Mesenchymal stem cell (in vitro differentiated cells and primary cell): ENCODE measurements at regions not wholly inside any gene's neighbourhood (a gene's known extent, or its start where the extent isn't known, plus 50 kb on each side); places are given as distances from the start of the nearest gene placed in this dataset.

Experiments used
- DNase-seq: peaks from one replicate; pipeline ENCODE4 v3.0.0-alpha.2; 2013
- H2AFZ ChIP-seq: one replicate; pipeline ENCODE4 v1.6.1; 2013; ENCODE audit warnings: low read depth, mild to moderate bottlenecking, control low read depth, inconsistent platforms, low read length, moderate library complexity
- H2AK5ac ChIP-seq: 2 replicates; pipeline ENCODE4 v1.6.1; 2013; ENCODE audit warnings: low read length, moderate library complexity, mild to moderate bottlenecking, inconsistent platforms; ENCODE audit not compliant: severe bottlenecking
- H2BK120ac ChIP-seq: one replicate; pipeline ENCODE4 v1.6.1; 2013; ENCODE audit warnings: low read depth, mild to moderate bottlenecking, inconsistent platforms, low read length, moderate library complexity
- H2BK12ac ChIP-seq, 2 experiments: one replicate each; pipeline ENCODE4 v1.6.1; 2013; ENCODE audit warnings: inconsistent platforms in 2 of 2, low read length in 2 of 2, mild to moderate bottlenecking in 2 of 2, moderate library complexity in 2 of 2, control low read depth in 1 of 2
- H2BK15ac ChIP-seq: one replicate; pipeline ENCODE4 v1.6.1; 2013; ENCODE audit warnings: mild to moderate bottlenecking, low read depth, inconsistent platforms; ENCODE audit not compliant: poor library complexity, severe bottlenecking
- H2BK5ac ChIP-seq: 2 replicates; pipeline ENCODE4 v1.6.1; 2013; ENCODE audit warnings: low read depth, mild to moderate bottlenecking, low read length, control low read depth, inconsistent platforms; ENCODE audit not compliant: poor library complexity, severe bottlenecking
- H3K14ac ChIP-seq, 2 experiments: one replicate each; pipeline ENCODE4 v1.6.1; 2013; ENCODE audit warnings: inconsistent platforms in 2 of 2, low read length in 2 of 2, control low read depth in 1 of 2, mild to moderate bottlenecking in 1 of 2, moderate library complexity in 1 of 2
- H3K18ac ChIP-seq, 2 experiments: one replicate each; pipeline ENCODE4 v1.6.1; 2013; ENCODE audit warnings: inconsistent platforms in 2 of 2, low read length in 2 of 2, control low read depth in 1 of 2, low read depth in 1 of 2, mild to moderate bottlenecking in 1 of 2
- H3K23ac ChIP-seq, 2 experiments: one replicate each; pipeline ENCODE4 v1.6.1; 2013; ENCODE audit warnings: inconsistent platforms in 2 of 2, low read length in 2 of 2, mild to moderate bottlenecking in 2 of 2, moderate library complexity in 2 of 2, control low read depth in 1 of 2
- H3K27ac ChIP-seq: 2 replicates; pipeline ENCODE4 v1.5.1; 2013; ENCODE audit warnings: mild to moderate bottlenecking, moderate library complexity, low read length, control low read depth, inconsistent platforms; ENCODE audit not compliant: poor library complexity, severe bottlenecking
- H3K27me3 ChIP-seq, 2 experiments: 2 replicates each; pipeline versions ENCODE4 v1.6.1 to v1.7.0; 2013; ENCODE audit warnings: low read length in 2 of 2, mild to moderate bottlenecking in 2 of 2, moderate library complexity in 2 of 2, control low read depth in 1 of 2, inconsistent platforms in 1 of 2; ENCODE audit not compliant: control insufficient read depth in 1 of 2, insufficient read depth in 1 of 2
- H3K36me3 ChIP-seq, 2 experiments: 2 replicates each; pipeline versions ENCODE4 v1.6.1 to v1.7.0; 2013; ENCODE audit warnings: low read length in 2 of 2, control low read depth in 1 of 2, inconsistent platforms in 1 of 2, low read depth in 1 of 2, mild to moderate bottlenecking in 1 of 2; ENCODE audit not compliant: insufficient read depth in 2 of 2, control insufficient read depth in 1 of 2
- H3K4ac ChIP-seq, 2 experiments: one replicate each; pipeline ENCODE4 v1.6.1; 2013; ENCODE audit warnings: inconsistent platforms in 2 of 2, low read length in 2 of 2, mild to moderate bottlenecking in 2 of 2, moderate library complexity in 2 of 2, control low read depth in 1 of 2, low read depth in 1 of 2
- H3K4me1 ChIP-seq: 2 replicates; pipeline ENCODE4 v1.6.1; 2013; ENCODE audit warnings: low read depth, low read length, control low read depth; ENCODE audit not compliant: control insufficient read depth, insufficient read depth
- H3K4me2 ChIP-seq: 2 replicates; pipeline ENCODE4 v1.6.1; 2013; ENCODE audit warnings: low read length, mild to moderate bottlenecking, inconsistent platforms; ENCODE audit not compliant: poor library complexity, severe bottlenecking
- H3K4me3 ChIP-seq, 2 experiments: 2 replicates each; pipeline versions ENCODE4 v1.5.1 to v1.7.0; 2013; ENCODE audit warnings: low read length in 2 of 2, mild to moderate bottlenecking in 2 of 2, control low read depth in 1 of 2, low read depth in 1 of 2; ENCODE audit not compliant: insufficient read depth in 1 of 2
- H3K79me1 ChIP-seq: replicated peaks from 2 replicates; pipeline ENCODE4 v1.6.1; 2013; ENCODE audit warnings: mild to moderate bottlenecking, control low read depth, low read length, inconsistent platforms; ENCODE audit not compliant: poor library complexity, severe bottlenecking
- H3K9ac ChIP-seq: 2 replicates; pipeline ENCODE4 v1.7.0; 2013; ENCODE audit warnings: mild to moderate bottlenecking, low read length, moderate library complexity
- H3K9me3 ChIP-seq: 2 replicates; pipeline ENCODE4 v1.7.0; 2013; ENCODE audit warnings: mild to moderate bottlenecking, low read length; ENCODE audit not compliant: control insufficient read depth
- H4K8ac ChIP-seq: one replicate; pipeline ENCODE4 v1.6.1; 2013; ENCODE audit warnings: inconsistent platforms, mild to moderate bottlenecking, low read length, moderate library complexity
- H4K91ac ChIP-seq: one replicate; pipeline ENCODE4 v1.6.1; 2013; ENCODE audit warnings: mild to moderate bottlenecking, low read length, inconsistent platforms
- WGBS: methylation state at CpG from one replicate; pipeline ENCODE4 v1.1.7; 2013; ENCODE audit warnings: mixed read lengths; 5-methylcytosine and 5-hydroxymethylcytosine counted together

GRCh38 chr22:22401381-22401780 is 107.2 kb downstream of the ZNF280B start:
- H2BK15ac ChIP-seq = no peak overlapping the region
- no peak overlapping the region for H3K14ac ChIP-seq
- peaks cover 2% of the 10 kb centered on the region for H3K4me1 ChIP-seq
- no peak for DNase-seq
- H2AK5ac ChIP-seq = no peak overlapping the region
- no peak overlapping the region for H4K8ac ChIP-seq
- H2BK120ac ChIP-seq = no peak overlapping the region
- H3K9ac ChIP-seq = no peak overlapping the region
- no peak overlapping the region for H2BK12ac ChIP-seq
- no peak overlapping the region for H3K4me3 ChIP-seq
- H3K9me3 ChIP-seq = no peaks in the 10 kb centered on the region
- WGBS = no CpG with 5 or more reads among the region's 1 CpG
- no peak overlapping the region for H2AFZ ChIP-seq
- no peak overlapping the region for H3K23ac ChIP-seq
- H2BK5ac ChIP-seq = no peak overlapping the region
- H3K4ac ChIP-seq = no peak overlapping the region
- H3K18ac ChIP-seq = no peak overlapping the region
- H4K91ac ChIP-seq = no peak overlapping the region
- H3K27ac ChIP-seq = no peak overlapping the region
- peaks cover 12 to 43% of the 10 kb centered on the region in 2 experiments for H3K27me3 ChIP-seq
- no peaks in the 10 kb centered on the region for H3K36me3 ChIP-seq
- no peaks in the 10 kb centered on the region for H3K79me1 ChIP-seq
- no peak overlapping the region for H3K4me2 ChIP-seq

GRCh38 chr22:22403306-22403705 is 105.2 kb downstream of the ZNF280B start:
- Histone ChIP-seq H3K14ac (no peak overlapping the region), H2BK120ac (no peak overlapping the region), H3K4ac (no peak overlapping the region), H4K8ac (no peak overlapping the region), H3K27me3 (peaks cover 11 to 61% of the 10 kb centered on the region in 2 experiments), H3K23ac (no peak overlapping the region), H3K79me1 (no peaks in the 10 kb centered on the region), H3K9me3 (no peaks in the 10 kb centered on the region), H3K9ac (no peak overlapping the region), H3K18ac (no peak overlapping the region), H3K36me3 (no peaks in the 10 kb centered on the region), H4K91ac (no peak overlapping the region), H2BK15ac (no peak overlapping the region), H2BK5ac (no peak overlapping the region), H2AK5ac (no peak overlapping the region), H2AFZ (no peak overlapping the region), H2BK12ac (no peak overlapping the region), H3K4me1 (no peaks in the 10 kb centered on the region), H3K4me3 (no peak overlapping the region), H3K27ac (no peak overlapping the region), H3K4me2 (no peak overlapping the region)
- DNase-seq = no peak
- WGBS = 53% methylated on average over 6 of the region's 6 CpGs

- 69% methylated on average over 4 of the region's 4 CpGs for WGBS
- no peak for DNase-seq
- Histone ChIP-seq H2BK5ac (no peak overlapping the region), H2AK5ac (no peak overlapping the region), H3K4me1 (no peaks in the 10 kb centered on the region), H2AFZ (no peak overlapping the region), H3K4ac (no peak overlapping the region), H3K4me2 (no peak overlapping the region), H3K36me3 (no peaks in the 10 kb centered on the region), H3K23ac (no peak overlapping the region), H4K91ac (no peak overlapping the region), H3K14ac (no peak overlapping the region), H2BK12ac (no peak overlapping the region), H3K9ac (no peak overlapping the region), H3K4me3 (no peak overlapping the region), H3K27ac (no peak overlapping the region), H3K79me1 (no peaks in the 10 kb centered on the region), H4K8ac (no peak overlapping the region), H3K18ac (no peak overlapping the region), H2BK15ac (no peak overlapping the region), H3K9me3 (no peaks in the 10 kb centered on the region), H3K27me3 (peaks cover 15 to 66% of the 10 kb centered on the region in 2 experiments), H2BK120ac (no peak overlapping the region)
Measured at GRCh38 chr22:22403771-22404170, 104.8 kb downstream of the ZNF280B start.

GRCh38 chr22:22404598-22405284 is 103.8 kb downstream of the ZNF280B start:
- Histone ChIP-seq H2BK120ac (no peak overlapping the region), H3K14ac (no peak overlapping the region), H2BK15ac (no peak overlapping the region), H4K91ac (no peak overlapping the region), H3K4me1 (no peaks in the 10 kb centered on the region), H3K4ac (no peak overlapping the region), H3K9ac (no peak overlapping the region), H3K79me1 (no peaks in the 10 kb centered on the region), H3K4me3 (no peak overlapping the region), H2BK5ac (no peak overlapping the region), H3K9me3 (no peaks in the 10 kb centered on the region), H4K8ac (no peak overlapping the region), H3K36me3 (no peaks in the 10 kb centered on the region), H3K23ac (no peak overlapping the region), H2BK12ac (no peak overlapping the region), H3K4me2 (no peak overlapping the region), H3K27ac (no peak overlapping the region), H2AFZ (no peak overlapping the region), H3K18ac (no peak overlapping the region), H2AK5ac (no peak overlapping the region), H3K27me3 (peaks cover 15 to 69% of the 10 kb centered on the region in 2 experiments)
- WGBS = 71% methylated on average over 8 of the region's 8 CpGs
- DNase-seq = no peak
